ENCODE measurements at regions not wholly inside any gene's neighbourhood (a gene's known extent, or its start where the extent isn't known, plus 50 kb on each side); places are given as distances from the start of the nearest gene placed in this dataset.

DNA sequence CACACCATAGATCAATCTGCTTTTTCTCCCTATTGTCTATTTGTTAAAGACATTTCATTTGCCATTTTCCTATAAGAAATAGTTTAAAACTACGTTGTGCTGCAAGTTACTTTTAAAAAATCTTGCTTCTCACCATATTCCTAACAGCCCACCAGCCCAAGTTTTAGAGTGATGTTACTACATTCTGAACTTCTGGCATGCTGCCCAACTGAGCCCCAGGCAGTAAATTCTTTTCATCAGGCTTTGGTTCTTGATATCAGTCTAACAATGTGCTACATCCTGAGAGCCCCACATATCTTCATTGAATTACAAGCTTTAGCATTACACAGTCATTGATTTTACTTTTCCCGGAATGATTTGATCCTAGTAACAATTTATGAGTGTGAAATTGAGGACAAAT, 283.8 kb upstream of the IL1RAPL1 start:
- TF ChIP-seq BHLHE40 (IDR thresholded peaks at IDR 0.05; ENCODE audit: borderline replicate concordance) (no peak), ARNT (IDR thresholded peaks at IDR 0.05) (no peak), ELF4 (IDR thresholded peaks at IDR 0.05) (no peak), FOXA1 (IDR thresholded peaks at IDR 0.05) (no peak), SUZ12 (IDR thresholded peaks at IDR 0.05) (no peak), FOXM1 (IDR thresholded peaks at IDR 0.05; ENCODE audit: borderline replicate concordance) (no peak), PKNOX1 (IDR thresholded peaks at IDR 0.05) (no peak), FOXK2 (IDR thresholded peaks at IDR 0.05) (no peak), TARDBP (IDR thresholded peaks at IDR 0.05) (no peak)

All from HEK293T (cell line).